CD4-positive, alpha-beta T cell treated with Interleukin-4 for 1 hour (primary cell): ENCODE measurements at regions not wholly inside any gene's neighbourhood (a gene's known extent, or its start where the extent isn't known, plus 50 kb on each side); places are given as distances from the start of the nearest gene placed in this dataset.
"Not testable (repeated sequence)": the region's sequence is repeated elsewhere in the genome, so short reads cannot be mapped to it uniquely, and the experiment has no call there.

ENCODE experiments used
- DNase-seq, 2 donors: peaks; one replicate each; pipeline ENCODE4 v3.0.0-alpha.2; 2020 to 2022

DNA sequence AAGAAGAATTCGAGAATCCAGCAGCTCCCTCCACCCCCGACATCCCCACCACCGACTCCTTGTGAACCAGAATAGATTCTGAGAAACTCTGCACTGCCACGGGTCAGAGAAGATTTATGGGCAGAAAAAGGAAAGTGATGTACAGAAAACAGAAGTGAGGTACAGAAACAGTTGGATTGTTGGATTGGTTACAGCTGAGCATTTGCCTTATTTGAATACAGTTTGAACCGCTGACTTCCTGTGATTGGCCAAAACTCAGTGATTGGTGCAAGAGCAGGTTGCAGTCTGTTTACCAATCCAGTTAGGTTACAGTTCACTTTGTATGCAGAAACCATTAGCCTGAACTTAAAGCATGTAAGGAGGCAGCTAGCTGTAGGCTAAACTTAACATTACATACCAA lies 131.2 kb upstream of the HDDC2 start:
- no peak for DNase-seq

DNA sequence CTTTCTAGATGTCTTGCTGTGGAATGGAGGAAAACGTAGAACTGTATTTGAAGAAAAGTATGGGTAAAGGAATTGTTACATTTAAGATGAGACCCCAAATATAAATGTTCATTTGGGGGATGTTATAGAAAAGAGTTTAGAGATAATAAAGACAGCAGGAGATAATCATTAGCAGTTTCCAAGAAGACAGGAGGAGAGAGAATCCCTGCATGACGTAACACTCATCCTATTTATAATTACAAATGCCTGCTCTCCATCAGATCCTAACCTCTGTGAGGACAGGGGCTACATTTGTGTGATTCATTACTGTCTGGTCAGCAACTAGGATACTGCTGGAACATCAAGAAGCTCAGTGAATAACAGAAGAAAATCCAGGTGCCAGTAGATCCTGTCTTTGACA lies 133.0 kb upstream of the HDDC2 start:
- DNase-seq = no peak

DNA sequence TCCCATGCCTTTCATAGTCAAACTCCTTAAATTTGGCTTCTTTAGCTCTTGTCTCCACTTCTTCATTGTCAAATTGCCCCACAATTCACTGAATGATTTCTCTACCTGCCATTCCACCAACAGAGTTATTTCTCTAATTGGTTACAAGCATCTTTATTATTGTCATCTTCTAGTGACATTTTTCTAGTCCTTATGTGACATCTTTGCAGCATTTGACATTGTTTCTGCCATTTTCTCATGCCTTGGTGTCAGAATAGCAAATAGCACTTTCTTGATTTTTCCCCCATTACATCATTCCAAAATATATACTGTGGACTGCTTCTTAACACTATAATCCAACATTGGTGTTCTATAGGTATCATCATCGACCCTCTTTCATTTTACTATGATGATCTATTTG lies 137.7 kb upstream of the HDDC2 start:
- DNase-seq = no peak

DNA sequence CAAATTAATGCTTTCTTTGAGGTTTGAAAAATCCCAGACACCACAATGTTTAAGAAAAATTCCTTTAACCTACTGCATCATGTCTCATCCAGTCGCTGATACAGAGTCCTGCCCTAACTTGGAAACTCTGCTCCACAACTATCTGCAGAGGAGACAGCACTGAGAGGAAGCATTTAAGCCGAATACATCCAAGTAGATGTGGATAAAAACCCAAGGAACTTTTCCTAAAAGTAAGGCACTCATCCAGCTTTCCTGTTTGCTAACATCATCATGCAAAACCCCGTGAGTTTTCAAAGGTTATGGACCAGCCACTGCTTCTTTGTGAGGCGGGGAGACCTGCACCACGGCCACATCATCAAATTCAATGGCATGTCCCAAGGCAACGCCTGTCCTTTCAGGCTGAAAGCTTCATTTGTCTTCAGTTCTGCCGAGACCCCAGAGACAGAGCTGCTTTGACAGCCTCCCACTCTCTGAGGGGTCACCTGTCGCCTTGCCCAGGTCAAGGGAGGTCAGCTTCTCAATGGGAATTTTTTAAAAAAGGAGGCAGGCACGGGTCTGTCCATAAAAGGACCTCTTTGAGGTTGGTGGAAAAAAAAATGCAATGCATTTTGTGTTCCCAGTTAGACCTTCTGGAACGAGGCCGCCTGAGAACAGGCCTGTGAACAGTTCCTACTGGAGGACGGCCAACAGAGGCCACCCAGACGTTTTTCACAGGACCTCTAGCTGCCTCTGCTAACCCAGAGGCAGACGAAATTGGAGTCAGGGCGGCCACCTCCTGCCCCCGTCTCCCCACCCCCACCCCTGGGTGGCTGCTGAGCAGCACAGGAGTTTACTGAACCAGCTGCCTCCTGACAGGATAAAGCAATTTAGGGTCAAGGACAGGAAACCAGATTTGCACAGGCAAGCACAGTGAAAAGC lies 142.5 kb upstream of the HDDC2 start:
- DNase-seq = no peak

DNA sequence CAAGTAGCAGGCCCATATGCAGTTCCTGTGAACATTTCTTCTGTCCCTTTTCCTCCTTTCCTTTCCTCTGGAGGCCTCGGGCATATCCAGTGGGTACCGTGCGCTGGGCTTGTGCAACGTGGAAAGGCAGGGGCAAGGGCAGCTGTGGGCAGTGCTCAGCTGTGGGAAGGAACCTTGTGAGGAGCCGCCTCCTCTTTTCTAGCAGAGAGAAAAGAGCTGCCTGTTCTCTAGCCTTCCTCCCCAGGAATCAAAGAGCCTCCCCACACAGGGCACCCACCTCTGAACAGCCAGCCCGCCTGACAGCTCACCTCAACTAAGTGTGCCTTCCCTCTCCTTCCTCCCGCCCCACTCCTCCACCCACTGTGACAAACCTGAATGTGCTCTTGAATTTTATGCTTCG lies 143.3 kb upstream of the HDDC2 start:
- DNase-seq = no peak

DNA sequence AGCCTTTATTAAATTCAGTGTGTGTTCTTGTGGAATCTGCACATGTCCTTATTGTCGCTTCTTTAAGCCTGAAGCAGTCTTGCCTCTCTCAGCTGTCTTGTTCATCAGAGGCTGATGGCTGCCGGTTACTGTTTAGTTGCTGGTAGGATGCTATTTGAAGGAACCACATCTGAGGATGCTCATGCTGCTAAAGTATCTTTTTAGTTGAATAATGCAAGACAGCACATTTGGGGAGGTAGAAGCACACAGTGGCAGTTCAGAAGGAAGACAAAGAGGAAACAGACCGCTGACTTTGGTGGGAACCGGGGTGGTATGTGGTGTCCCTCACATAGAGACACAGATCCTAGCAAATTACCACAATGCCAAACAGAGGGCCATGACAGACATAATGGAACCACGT lies 144.2 kb upstream of the HDDC2 start:
- no peak for DNase-seq

DNA sequence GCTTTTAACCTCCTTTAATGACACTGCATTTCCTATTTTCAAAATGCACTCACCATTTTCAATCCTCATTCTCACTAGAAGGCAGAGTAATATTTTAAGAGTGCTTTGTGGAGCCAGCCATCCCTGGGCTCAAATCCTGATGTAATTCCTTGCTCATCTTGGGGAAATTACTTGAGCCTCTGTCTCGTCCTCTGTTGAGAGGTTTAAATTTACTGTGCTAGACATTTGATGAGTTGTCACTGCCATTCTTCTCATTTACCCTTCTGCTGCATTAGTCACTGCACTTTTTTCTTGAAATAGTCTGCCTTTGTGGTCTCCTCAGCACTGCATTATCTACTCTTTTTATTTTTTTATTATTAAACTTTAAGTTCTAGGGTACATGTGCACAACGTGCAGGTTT lies 150.0 kb upstream of the HDDC2 start:
- no peak for DNase-seq

DNA sequence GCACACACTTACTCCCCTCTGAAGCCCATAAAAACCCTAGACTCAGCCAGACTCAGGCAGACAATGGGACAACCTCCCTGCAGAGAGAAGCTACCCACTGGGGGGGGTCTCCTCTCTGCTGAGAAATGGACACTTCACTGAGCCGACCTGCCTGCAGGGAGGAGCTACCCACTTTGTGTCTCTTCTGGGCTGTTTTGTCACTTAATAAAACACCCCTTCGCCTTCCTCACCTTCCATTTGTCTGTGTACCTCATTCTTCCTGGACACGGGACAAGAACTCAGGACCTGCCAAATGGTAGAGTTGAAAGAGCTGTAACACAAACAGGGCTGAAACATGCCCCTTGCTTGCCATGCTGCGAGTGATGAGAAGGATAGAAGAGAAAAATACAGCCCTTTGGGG lies 151.7 kb upstream of the HDDC2 start:
- no peak for DNase-seq

DNA sequence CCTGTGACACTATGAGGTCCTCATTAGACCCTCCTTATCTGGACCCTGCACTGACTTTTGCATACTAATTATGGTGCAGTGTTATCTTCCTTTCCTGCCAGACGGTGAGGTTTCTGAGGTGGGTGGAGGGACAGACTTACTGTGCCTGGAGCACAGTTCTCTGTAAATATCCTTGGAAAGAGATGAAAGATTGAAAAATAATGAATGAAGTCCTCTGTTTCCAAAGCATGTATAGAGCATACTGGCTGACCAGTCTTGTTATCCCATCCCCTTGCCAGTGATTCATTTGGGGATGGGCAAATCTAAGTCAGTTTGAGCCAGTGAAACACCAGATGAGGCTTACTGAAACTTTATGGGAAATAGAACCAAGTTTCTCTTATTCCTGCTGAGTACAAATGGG lies 152.6 kb upstream of the HDDC2 start:
- no peak for DNase-seq

DNA sequence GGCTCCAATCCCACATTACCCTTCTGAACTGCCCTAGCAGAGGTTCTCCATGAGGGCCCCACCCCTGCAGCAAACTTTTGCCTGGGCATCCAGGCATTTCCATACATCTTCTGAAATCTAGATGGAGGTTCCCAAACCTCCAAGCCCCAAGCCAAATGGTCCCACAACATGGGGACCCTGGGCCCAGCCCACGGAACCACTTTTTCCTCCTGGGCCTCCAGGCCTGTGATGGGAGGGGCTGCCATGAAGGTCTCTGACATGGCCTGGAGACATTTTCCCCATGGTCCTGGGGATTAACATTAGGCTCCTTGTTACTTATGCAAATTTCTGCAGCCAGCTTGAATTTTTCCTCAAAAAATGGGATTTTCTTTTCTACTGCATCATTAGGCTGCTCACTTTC lies 156.7 kb upstream of the HDDC2 start:
- DNase-seq = not testable (repeated sequence)

DNA sequence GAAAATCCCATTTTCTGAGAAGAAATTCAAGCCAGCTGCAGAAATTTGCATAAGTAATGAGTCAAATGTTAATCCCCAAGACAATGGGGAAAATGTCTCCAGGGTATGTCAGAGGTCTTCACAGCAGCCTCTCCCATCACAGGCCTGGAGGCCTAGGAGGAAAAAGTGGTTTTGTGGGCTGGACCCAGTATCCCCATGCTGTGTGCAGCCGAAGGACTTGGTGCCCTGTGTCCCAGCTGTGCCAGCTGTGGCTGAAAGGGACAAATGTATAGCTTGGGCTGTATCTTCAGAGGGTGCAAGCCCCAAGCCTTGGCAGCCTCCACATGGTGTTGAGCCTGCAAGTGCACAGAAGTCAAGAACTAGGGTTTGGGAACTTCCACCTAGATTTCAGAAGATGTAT lies 163.6 kb upstream of the HDDC2 start:
- not testable (repeated sequence) for DNase-seq

DNA sequence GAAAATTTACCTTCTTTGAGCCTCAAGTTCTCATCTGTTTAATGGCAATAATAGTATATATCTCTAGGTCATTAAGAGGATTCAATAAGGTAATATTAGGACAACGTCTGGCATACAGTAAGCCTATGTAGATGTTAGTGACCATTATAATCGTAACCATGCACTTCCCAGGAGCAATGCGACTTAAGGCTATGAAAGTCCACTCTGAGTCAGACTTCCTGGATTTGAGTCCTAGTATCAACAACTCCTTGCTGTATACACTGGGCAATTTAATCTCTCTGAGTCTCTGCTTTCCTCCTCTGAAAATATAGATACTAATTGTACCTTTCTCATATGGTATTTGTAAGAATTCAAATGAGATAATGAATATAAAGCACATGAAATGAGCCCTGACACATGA lies 168.1 kb upstream of the HDDC2 start:
- no peak for DNase-seq

DNA sequence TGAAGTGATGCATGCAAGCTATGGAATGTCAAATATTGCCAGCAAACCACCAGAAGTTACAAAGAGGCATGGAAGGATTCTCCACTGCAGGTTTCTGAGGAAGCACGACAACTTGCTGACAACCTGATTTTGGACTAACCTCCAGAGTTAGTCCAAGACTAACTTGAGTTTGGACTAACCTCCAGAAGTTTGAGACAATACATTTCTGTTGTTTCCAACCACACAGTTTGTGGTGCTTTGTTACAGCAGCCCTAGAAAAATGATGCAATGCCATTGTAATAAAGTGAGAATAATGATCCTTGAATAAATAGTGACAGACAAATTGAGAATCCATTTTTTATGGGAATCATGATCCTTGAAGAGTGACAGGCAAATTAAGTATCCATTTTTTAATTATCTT lies 169.9 kb upstream of the HDDC2 start:
- DNase-seq = no peak

DNA sequence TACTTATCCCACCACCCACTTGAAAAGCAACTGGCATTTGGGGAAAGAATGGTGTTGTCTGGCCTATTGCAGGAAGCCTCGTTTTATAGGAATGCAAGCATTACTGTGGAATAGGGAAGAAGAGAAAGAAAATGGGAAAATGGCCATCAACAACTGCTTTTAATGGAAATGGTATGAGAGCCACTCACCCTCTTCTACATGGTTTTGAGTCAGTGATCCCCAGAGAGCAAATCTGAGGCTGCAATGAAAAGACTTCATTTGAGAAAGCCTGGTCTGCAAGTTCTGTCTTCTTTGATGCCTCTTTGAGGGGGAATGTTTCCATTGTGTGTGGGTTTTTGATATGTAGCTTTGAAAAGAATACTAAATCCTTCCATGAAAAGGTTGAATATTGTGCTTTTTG lies 172.3 kb upstream of the HDDC2 start:
- no peak for DNase-seq

DNA sequence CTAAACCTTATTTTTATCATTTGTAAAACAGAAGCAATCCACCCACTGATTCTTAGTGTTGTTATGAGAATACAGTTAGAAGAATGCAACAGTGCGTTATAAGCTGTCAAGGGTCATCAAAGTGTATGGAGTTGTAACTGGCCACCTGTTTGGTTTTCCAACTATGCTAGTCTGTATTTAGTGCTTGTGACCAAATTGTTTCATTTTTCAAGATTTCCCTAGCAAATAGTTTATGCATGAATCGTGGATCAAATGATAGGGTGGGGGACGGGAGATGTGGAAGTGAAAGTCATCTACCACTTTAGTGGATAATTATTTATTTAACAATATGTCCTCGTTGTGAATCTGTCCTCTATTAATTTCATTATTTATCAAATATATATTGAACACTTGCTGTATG lies 175.4 kb upstream of the HDDC2 start:
- no peak for DNase-seq

DNA sequence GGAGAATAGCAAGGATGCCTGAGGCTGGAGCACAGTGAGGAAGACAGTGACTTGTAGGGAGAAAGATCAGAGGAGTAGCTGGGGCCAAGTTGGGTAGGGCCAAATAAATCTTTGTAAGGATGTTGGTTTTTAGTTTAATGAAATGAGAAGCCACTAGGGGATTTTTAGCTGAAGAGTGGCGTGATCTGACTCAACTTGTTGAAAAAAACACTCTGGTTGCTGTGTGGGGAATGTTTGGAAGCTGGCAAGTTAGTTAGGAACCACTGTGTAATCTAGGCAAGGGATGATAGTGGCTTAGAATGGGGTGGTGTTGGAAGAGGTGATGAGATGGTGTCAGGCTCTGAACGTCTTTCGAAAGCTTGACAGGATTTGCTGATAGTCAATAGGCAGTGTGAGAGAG lies 176.1 kb upstream of the HDDC2 start:
- DNase-seq = no peak

DNA sequence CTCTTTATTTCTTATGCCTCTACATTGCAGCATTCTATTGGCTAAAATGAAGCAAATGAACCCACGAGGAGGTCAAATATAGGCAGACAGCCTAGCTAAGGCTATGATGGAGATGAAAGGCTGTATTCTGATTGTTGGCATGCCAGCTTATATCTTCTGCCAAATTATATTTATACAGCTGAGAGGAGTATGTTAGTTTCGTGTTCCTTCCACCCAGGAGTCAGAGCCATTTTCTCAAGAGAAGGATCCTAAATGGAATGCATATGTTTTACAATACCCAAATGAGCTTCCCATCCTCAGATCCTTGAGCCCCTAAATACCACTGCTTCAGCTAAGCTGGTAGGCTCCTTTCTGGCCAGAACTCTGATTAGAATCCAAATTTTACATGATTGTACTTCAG lies 178.4 kb upstream of the HDDC2 start:
- no peak for DNase-seq

DNA sequence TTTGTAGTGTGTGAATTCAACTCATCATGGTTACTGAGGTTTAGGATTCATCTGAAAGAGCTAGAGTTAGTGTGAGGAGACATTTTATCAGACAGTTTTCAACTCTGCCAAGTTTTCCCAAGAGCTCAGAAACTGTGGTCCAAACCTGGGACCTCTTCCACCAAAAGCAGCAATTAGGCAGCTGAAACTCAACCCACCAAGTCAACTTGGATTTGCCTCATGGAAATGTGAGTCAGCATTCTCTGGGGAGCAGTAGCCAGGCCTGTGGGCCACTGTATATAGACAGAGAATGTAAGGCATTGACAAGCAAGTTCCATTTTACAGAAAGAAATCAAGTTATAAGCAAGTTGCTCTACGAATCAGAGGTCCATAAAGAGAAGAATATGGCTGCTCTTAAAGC lies 178.8 kb upstream of the HDDC2 start:
- DNase-seq = no peak

DNA sequence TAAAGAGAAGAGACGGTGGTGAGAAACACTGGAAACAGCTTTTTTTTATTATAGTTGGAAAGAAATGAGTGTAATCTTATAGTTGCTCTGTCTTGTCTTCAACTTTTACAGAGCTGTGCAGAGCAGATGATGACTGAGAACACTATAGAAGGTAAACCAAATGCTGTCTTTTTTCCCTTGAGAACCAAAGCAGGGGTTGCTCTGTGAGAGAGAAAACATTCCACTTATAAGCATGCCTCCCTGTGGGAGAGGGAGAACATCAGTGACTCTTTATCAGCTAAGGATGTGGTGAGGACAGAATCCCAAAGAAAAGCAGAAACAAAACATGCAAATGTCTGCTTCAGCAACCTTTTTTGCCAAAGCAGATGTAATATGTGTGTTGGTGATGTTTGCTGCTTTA lies 179.3 kb upstream of the HDDC2 start:
- no peak for DNase-seq

DNA sequence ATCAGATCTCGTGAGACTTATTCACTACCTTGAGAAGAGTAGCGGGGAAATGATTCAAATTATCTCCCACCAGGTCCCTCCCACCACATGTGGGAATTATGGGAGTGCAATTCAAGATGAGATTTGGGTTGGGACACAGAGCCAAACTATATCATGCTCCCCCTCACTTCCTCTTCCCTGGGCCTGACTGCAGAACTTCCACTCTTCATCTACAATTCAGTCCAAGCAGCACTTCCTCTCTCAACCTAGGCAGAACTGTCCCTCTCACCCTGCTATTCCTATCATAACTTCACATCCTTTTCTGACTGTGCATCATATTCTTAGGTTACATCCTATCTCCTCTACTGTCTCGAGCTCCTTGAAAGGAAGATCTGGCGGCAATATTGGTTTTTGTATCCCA lies 184.0 kb upstream of the HDDC2 start:
- DNase-seq = no peak

DNA sequence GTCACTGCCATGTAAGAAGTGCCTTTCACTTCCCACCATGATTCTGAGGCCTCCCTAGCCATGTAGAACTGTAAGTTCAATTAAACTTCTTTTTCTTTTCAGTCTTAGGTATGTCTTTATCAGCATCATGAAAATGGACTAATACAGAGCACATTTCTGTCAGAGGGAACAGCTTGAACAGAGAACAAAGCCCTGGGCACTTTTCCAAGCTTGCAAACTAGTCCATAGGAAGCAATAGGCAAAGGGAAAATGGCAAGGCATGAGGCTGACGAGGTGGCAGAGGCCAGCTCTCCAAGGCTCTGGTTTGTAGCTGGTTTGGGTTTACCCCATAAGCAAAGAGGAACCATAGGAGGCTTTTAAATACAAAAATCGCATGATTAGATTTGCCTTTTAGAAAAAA lies 185.1 kb upstream of the HDDC2 start:
- no peak for DNase-seq

DNA sequence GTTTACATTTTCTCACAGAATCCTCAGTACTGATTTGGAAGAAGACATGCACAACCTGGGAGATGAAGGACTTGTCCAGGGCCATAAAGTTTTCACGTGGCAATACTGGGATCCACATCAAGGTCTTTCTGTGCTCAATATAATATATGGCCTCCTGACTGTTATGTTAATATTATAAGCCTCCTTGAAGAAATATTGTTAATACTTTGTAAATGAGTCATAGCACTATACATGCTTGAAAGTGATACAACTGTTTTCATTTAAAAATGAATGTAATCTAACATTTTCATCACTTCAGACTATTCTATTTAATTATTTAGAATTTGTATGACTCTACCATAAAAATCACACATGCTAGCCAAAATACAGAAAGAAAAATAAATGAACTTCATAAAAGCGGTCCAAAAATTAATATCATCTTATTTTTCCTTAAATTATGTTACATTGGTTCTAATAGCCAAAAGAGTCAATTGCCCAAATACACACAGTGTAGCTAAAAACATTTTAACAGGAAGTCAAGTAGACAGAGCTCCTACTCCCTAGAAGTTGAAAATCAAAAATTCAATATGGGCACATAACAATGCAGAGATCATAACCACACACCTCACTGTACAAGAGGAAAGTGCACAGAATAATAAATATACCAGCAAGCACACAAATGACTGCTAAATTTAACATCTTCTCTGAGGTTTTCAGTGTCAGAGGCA lies 188.0 kb upstream of the HDDC2 start:
- no peak for DNase-seq

DNA sequence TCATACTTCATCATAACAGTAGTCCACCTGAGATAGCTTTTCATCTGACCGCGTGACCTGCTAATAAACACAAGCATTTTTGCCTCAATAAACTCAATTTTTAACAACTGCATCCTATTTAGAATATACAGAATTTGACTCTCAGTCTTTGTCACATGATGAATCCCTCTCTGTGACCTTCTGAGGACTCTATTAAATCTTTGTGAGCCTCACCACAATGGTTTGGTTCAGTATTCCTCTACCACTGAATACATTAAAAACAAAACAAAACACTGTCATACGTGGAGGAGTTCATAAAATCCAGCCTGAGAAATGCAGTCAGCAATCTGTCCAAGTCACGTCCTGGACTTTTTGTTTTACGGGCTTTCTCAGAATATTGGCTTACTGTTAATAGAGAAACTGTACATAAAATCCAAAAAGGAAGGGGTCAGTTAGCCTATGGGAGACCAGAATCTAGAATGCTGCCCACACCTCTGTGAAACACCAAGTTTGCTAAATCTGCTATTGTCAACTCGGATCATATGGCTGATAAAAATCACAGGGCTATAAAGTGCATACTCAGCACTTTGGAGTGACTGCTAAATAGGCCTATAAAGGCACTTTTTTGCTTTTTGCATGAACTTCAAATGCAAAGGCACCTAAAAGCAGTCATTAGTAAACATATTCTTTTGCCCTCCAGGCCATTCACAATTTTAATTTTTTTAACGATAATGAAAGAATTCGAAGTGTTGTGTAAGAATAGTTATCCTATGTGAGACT lies 190.3 kb upstream of the HDDC2 start:
- DNase-seq = no peak

DNA sequence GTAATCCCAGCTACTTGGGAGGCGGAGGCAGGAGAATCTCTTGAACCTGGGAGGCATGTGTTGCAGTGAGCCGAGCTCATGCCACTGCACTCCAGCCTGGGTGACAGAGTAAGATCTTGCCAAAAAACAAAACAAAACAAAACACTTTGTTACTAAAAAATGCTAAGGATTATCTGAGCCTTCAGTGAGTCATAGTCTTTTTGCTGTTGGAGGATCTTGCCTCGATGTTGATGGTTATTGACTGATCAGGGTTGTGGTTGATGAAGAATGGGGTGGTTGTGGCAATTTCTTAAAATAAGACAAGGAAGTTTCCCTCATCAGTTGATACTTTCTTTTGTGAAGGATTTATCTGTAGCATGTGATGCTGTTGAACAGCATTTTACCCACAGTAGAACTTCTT lies 196.8 kb upstream of the HDDC2 start:
- DNase-seq = no peak
